Fibroblast of upper back skin (primary cell): ENCODE measurements at regions not wholly inside any gene's neighbourhood (a gene's known extent, or its start where the extent isn't known, plus 50 kb on each side); places are given as distances from the start of the nearest gene placed in this dataset.

Source experiments
- DNase-seq: peaks from one replicate; pipeline ENCODE4 v3.0.0-alpha.2; 2013

GRCh38 chr2:38202713-38203445, 126.9 kb upstream of the CYP1B1 start:
- no peak for DNase-seq

GRCh38 chr2:38201784-38202183, 125.8 kb upstream of the CYP1B1 start:
- DNase-seq = peak; percentile 87

DNA sequence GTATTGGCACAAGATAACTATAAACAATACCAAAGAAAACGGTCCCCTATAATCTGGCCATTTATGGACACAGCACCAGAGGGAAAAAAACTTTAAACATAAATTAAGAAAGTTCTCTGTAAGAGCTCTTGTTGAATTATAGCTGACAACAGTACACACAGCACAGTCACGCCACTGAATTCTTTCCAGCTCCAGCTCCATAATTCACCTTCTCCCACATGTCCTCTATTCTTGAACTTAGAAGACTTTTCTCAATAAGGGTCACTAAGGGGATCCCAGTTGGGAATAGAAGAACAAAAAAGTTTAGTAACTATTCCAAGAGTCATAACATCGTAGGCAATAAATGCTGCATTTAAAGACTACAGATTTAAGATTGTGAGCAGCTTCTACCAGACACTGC, 124.6 kb upstream of the CYP1B1 start:
- DNase-seq = peak; percentile 82

GRCh38 chr2:38199127-38199526, 123.2 kb upstream of the CYP1B1 start:
- no peak for DNase-seq

DNA sequence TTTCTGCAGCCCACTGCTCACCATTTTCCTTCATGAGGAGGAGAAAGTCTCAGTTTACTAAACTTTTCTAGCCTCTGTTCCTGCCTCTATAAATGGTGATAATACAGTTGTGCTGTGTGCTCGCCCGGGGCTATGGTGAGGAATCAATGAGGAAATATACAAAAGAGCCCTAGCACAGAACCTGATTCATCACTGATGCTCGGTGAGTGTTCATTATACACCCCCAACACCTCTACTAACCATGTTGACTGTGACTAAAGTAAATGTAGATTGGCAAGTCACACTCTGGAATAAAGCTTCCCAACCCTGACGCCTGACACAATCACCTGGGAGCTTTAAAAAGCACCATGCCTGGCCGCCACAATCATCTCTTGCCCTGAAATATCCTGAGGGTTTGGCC, 118.8 kb upstream of the CYP1B1 start:
- no peak for DNase-seq

- DNase-seq = no peak
These were observed 117.0 kb upstream of the CYP1B1 start for GRCh38 chr2:38192976-38193375.

DNA sequence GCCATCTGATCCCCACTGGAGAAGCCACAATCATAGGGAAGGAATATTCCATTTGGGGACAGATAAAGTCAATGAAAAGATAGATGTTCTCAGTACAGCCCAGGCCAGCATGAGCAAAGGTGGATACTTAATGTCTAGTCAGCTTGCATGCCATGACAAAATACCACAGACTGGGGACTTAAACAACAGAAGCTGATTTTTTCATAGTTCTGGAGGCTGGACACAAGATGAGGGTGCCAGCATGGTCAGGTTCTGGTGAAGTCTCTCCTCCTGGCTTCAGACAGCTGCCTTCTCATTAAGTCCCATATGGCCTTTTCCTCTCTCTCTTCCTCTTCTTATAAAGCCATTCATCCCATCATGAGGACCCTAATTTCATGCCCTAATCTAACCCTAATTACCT, 116.1 kb upstream of the CYP1B1 start:
- no peak for DNase-seq

- no peak for DNase-seq
These were observed 115.6 kb upstream of the CYP1B1 start for GRCh38 chr2:38191516-38191915.

DNA sequence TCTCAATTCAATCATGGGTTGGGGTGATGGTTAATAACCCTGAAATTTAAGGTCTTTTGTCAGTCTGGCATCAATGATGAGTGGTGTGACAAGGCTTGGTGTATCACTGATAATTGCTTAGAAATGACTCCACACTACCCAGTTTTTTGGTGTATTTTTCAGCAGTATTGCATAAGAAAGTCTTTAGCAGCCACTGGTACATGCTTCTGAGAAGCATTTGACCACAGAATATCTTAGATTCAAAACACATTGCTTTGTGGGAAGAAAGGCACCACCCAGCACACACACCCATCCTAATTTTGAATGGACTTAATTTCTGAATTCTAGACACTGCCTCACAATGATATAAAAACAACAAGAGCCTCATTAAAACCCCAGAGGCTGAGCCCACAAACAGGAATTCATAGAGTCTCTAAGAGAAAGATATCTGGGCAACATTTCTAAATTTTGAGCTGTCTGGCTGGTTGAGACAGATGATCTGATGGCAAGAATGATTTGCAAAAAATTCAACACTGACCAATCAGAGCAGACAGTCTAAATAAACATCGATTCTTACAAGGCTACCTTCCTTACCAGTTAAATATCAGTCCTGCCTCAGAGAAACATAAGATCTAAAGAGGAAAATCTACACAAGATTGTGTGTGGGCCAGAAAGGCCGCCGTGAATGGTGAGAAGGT, 114.7 kb upstream of the CYP1B1 start:
- peak; percentile 96 for DNase-seq

DNA sequence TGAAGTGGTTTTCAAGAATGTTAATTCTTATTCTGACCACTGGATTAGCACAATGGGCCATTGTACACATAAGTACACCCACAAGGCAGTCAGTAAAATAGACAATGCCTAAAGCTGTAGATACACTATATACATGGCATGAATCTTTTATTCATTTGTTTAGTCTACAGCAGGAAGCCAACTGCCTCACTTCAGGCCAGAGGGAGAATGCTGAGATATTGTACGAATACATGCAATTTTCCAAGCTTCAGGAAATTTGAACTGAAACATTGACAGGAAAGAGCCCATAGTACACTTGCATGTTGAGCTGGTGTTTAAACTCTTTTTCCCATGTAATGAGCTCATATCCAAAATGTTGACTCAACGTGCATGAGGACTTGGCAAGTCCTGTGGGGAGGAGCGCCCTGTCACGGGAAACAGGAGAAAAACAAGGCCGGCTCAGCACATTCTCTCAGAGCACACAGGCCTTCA, 111.6 kb upstream of the CYP1B1 start:
- peak; percentile 83 for DNase-seq

DNA sequence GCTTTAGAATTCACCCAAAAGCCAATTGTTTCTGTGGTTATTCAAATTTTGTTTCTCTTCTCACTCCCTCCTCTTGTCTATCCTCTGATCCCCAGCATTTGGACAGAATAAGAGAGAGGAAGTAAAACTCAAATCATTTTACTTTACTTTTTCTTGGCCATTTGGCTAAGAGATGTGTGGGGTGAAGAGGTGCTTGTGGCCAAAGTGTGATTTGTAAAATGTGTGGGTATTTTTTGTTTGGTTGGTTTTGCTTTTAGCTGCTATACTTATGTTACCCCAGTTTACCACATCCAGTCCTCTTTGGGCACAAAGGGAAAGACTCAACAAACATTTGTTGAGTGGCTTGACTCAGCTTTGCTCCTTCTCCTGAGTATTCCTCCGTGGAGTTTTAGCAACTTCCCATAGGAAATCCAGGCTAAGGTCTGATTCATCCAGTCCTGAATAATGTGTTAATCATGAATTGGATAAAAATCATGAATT, 109.1 kb upstream of the CYP1B1 start:
- DNase-seq = peak; percentile 66

DNA sequence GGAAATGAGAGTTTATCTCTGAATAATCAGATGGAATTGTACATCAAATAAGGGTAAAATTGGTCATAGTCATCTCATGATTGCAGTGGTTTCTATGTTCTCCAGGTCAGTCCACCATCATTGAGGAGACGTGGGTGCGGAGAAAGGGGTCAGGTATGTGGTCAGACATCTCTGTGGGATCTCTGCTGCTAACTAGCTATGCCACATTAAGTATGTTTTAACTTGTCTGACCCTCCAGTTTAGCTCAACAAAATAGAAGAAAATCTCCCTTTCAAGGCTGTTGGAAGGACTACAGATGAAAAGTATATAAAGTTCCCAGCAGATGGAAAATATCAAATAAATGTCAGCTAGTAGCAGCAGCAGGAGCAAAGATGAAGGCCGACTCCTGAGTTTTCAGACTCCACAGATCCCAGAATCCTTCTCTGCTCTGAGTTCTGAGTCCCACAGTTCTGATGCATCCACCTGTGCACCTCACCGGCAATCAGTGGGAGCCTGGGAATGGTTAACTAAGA, 106.6 kb upstream of the CYP1B1 start:
- no peak for DNase-seq

GRCh38 chr2:38181806-38182491, 106.0 kb upstream of the CYP1B1 start:
- no peak for DNase-seq

DNA sequence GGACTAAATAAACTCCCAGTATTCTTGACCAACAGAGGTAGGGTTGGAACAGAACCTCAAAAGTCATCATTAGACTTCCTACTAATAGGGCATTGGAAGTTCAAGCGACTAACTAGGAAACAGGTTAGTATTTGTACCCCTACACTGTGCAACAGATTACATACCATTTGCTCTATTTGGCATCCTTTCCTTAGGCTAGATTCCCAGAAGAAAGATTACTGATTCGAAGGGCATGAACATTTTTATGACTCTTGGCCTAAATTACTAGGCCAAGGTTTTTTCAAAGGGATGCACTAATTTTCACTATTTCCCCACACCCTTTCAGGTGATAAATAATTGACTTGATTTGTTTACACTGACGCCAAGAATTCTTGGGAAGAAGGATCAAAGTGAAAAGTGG, 104.8 kb upstream of the CYP1B1 start:
- no peak for DNase-seq

GRCh38 chr2:38178556-38179419, 102.8 kb upstream of the CYP1B1 start:
- peak; percentile 95 for DNase-seq

GRCh38 chr2:38178119-38178518, 102.2 kb upstream of the CYP1B1 start:
- peak; percentile 50 for DNase-seq

DNA sequence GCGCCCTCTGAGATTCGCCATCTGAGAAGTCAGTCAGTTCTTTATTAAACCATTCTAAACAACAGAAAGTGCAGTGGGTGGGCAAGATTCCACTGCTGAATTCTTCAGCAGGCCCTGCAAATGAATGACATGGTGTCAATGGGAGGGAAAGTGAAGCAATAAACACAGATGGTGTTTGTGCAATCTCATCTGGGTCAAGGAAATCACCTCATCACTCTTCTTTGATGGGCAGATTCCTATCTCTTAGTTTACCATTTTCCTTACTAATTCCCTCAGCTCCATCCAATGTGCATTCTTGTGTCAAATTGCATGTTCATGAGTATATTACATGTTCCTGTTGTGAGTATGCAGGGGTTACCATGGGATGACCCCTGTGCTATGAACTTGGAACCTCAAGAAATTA, 100.7 kb upstream of the CYP1B1 start:
- DNase-seq = peak; percentile 97

- DNase-seq = peak; percentile 99
These were observed 98.9 kb upstream of the CYP1B1 start for GRCh38 chr2:38174646-38175423.

- no peak for DNase-seq
These were observed 98.2 kb upstream of the CYP1B1 start for GRCh38 chr2:38174131-38174530.

DNA sequence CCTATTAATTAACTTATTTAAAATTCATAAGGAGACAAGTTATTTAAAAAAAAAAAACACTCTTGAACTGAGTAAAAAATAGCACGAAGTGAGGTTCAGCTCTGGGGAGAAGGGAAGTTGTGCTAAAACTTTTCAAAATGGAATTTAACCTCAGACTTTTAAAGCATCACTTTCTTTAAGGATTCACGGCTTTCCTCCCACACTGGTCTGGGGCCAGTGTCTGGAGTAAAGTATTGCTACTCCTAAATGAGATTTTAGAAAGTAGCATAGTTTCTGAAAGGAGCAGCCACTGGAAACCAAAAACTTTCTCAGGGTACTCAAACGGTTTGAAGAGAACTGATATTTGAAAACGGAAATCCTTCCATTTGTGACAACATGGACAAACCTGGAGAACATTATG, 97.7 kb upstream of the CYP1B1 start:
- DNase-seq = no peak

DNA sequence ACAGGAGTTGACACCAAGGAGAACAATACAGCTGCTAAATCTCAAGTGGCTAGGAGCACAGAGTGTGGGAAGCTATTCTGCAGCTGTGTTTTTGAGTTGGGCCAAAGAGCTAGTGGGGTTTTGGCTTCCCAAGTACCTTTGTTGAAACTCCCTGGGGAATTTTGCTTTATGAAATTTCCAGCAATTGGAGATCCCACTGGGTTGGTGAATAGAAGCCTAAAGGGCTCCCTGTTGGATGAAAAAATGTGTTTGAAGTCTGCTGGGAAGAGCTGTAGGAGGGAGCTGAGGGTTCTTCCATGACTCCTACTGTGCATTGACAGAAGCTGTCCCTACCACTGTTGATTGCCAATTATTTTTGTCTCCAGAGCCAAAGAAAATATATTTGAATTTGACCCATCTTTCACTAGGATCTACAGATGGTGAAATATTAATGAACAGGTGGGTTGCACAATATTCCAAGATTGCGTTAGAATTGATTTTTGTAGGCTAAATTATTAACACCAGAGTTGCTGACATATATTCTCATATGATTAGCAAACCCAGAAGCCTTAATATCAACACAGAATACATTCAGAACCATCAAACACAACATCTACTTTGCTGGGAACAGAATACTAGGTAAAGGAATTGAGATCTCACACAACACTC, 95.4 kb upstream of the CYP1B1 start:
- DNase-seq = peak; percentile 71
